ENCODE measurements at regions not wholly inside any gene's neighbourhood (a gene's known extent, or its start where the extent isn't known, plus 50 kb on each side); places are given as distances from the start of the nearest gene placed in this dataset.
A peak's percentile ranks its signal among the peaks of the same experiment; 100 is the strongest.

- DNase-seq, result no peak
These were observed 164.2 kb upstream of the SOX5 start for GRCh38 chr12:24113701-24114100.

GRCh38 chr12:24111616-24112015 is 162.1 kb upstream of the SOX5 start:
- no peak for DNase-seq

GRCh38 chr12:24111086-24111485 is 161.6 kb upstream of the SOX5 start:
- DNase-seq, result no peak

- DNase-seq, result peak; percentile 28
These were observed 160.0 kb upstream of the SOX5 start for GRCh38 chr12:24109381-24110039.

- DNase-seq, result no peak
These were observed 153.2 kb upstream of the SOX5 start for GRCh38 chr12:24102676-24103075.

- DNase-seq, result no peak
These were observed 150.1 kb upstream of the SOX5 start for GRCh38 chr12:24099576-24099975.

- DNase-seq, result no peak
These were observed 145.8 kb upstream of the SOX5 start for GRCh38 chr12:24095245-24095644.

- no peak for DNase-seq
These were observed 140.0 kb upstream of the SOX5 start for GRCh38 chr12:24089510-24089890.

- no peak for DNase-seq
These were observed 139.5 kb upstream of the SOX5 start for GRCh38 chr12:24088751-24089509.

- DNase-seq, result no peak
These were observed 137.8 kb upstream of the SOX5 start for GRCh38 chr12:24087294-24087693.

GRCh38 chr12:24084800-24085199 is 135.3 kb upstream of the SOX5 start:
- DNase-seq, result no peak

GRCh38 chr12:24083838-24084237 is 134.4 kb upstream of the SOX5 start:
- no peak for DNase-seq

GRCh38 chr12:24081606-24082005 is 132.1 kb upstream of the SOX5 start:
- no peak for DNase-seq

- no peak for DNase-seq
These were observed 131.6 kb upstream of the SOX5 start for GRCh38 chr12:24081092-24081529.

GRCh38 chr12:24080465-24080864 is 131.0 kb upstream of the SOX5 start:
- DNase-seq, result no peak

- DNase-seq, result no peak
These were observed 129.6 kb upstream of the SOX5 start for GRCh38 chr12:24079083-24079482.

GRCh38 chr12:24078318-24078765 is 128.9 kb upstream of the SOX5 start:
- DNase-seq, result peak; percentile 8

GRCh38 chr12:24077161-24077560 is 127.7 kb upstream of the SOX5 start:
- no peak for DNase-seq

GRCh38 chr12:24075650-24076049 is 126.2 kb upstream of the SOX5 start:
- no peak for DNase-seq

GRCh38 chr12:24073170-24073810 is 123.8 kb upstream of the SOX5 start:
- DNase-seq, result peak; percentile 56

- DNase-seq, result peak; percentile 28
These were observed 122.8 kb upstream of the SOX5 start for GRCh38 chr12:24072302-24072701.

- DNase-seq, result no peak
These were observed 122.4 kb upstream of the SOX5 start for GRCh38 chr12:24071842-24072241.

- peak; percentile 77 for DNase-seq
These were observed 120.3 kb upstream of the SOX5 start for GRCh38 chr12:24069532-24070395.
